KMS-11 (cell line): ENCODE measurements at regions not wholly inside any gene's neighbourhood (a gene's known extent, or its start where the extent isn't known, plus 50 kb on each side); places are given as distances from the start of the nearest gene placed in this dataset.

Experiments
- H2AFZ ChIP-seq: fragments of 200-600 bp; sonication (generic); 2 replicates; pipeline ENCODE4 v1.6.1; 2016; ENCODE audit warnings: antibody characterized with exemption, mixed run types, low read depth
- H3K27ac ChIP-seq: fragments of 200-600 bp; sonication (generic); 2 replicates; pipeline ENCODE4 v1.6.1; 2016; ENCODE audit warnings: mild to moderate bottlenecking, mixed run types
- H3K27me3 ChIP-seq: fragments of 200-600 bp; sonication (generic); 2 replicates; pipeline ENCODE4 v1.6.1; 2017; ENCODE audit warnings: mild to moderate bottlenecking, low read depth, mixed run types, moderate library complexity; ENCODE audit not compliant: insufficient read depth
- H3K36me3 ChIP-seq: fragments of 200-600 bp; sonication (generic); 2 replicates; pipeline ENCODE4 v1.6.1; 2017; ENCODE audit warnings: mild to moderate bottlenecking, mixed run types; ENCODE audit not compliant: insufficient read depth
- H3K4me1 ChIP-seq: fragments of 200-600 bp; sonication (generic); 2 replicates; pipeline ENCODE4 v1.6.1; 2016; ENCODE audit warnings: mild to moderate bottlenecking, low read depth, mixed run types; ENCODE audit not compliant: poor library complexity, severe bottlenecking
- H3K4me2 ChIP-seq: fragments of 200-600 bp; sonication (generic); 2 replicates; pipeline ENCODE4 v1.7.0; 2016; ENCODE audit warnings: mild to moderate bottlenecking, mixed run types
- H3K4me3 ChIP-seq: fragments of 200-600 bp; sonication (generic); IDR thresholded peaks from 2 replicates; pipeline ENCODE4 v1.6.1; 2017; ENCODE audit warnings: low read depth, low read length, mixed read lengths; ENCODE audit not compliant: insufficient read depth
- H3K79me2 ChIP-seq: fragments of 200-600 bp; sonication (generic); 2 replicates; pipeline ENCODE4 v1.6.1; 2016; ENCODE audit warnings: low read depth, mixed run types; ENCODE audit not compliant: insufficient read depth
- H3K9ac ChIP-seq: fragments of 200-600 bp; sonication (generic); 2 replicates; pipeline ENCODE4 v1.6.1; 2016; ENCODE audit warnings: mild to moderate bottlenecking, mixed run types
- H4K20me1 ChIP-seq: fragments of 200-600 bp; sonication (generic); 2 replicates; pipeline ENCODE4 v1.6.1; 2016; ENCODE audit warnings: mild to moderate bottlenecking, mixed run types; ENCODE audit not compliant: insufficient read depth
- CTCF ChIP-seq: fragments of 200-600 bp; sonication (generic); conservative IDR thresholded peaks from 2 replicates; pipeline ENCODE4 v1.6.1; 2017; ENCODE audit warnings: low read depth, mild to moderate bottlenecking, antibody characterized with exemption, low read length, moderate library complexity, mixed read lengths

GRCh38 chr6:137654365-137654981 is 160.3 kb upstream of the OLIG3 start:
- H2AFZ ChIP-seq: no peak overlapping the region
- no peak for TF ChIP-seq CTCF
- no peak overlapping the region for H3K27ac ChIP-seq
- no peaks in the 10 kb centered on the region for H4K20me1 ChIP-seq
- H3K9ac ChIP-seq: no peak overlapping the region
- no peaks in the 10 kb centered on the region for H3K27me3 ChIP-seq
- no peak overlapping the region for H3K4me3 ChIP-seq
- H3K79me2 ChIP-seq: no peaks in the 10 kb centered on the region
- H3K4me2 ChIP-seq: peak overlapping the region; percentile 29
- H3K4me1 ChIP-seq: peaks cover 70% of the 10 kb centered on the region
- no peaks in the 10 kb centered on the region for H3K36me3 ChIP-seq

DNA sequence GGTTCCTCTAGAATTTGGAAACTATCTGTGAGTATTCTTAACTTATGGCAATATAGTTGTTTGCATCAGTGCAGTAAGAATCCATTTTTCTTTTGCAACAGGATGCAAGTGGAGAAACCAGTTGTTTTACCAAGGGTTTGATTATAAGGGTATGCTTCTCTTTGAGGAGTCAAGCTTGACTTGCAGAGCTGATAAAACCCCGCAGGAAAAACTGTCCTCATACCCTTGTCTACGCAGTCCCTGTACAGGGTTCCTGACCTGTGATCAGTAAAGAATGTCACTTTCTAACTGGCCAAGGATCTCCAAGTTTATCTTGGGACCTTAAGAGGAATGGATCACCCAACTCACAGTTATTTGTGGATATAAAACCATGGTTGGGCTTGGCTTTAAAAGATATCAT is 161.1 kb upstream of the OLIG3 start:
- Histone ChIP-seq H3K27ac (no peak overlapping the region), H3K4me2 (no peak overlapping the region), H3K4me3 (no peak overlapping the region), H3K36me3 (no peaks in the 10 kb centered on the region), H3K27me3 (no peaks in the 10 kb centered on the region), H3K4me1 (peaks cover 79% of the 10 kb centered on the region), H2AFZ (no peak overlapping the region), H4K20me1 (no peaks in the 10 kb centered on the region), H3K79me2 (no peaks in the 10 kb centered on the region), H3K9ac (no peak overlapping the region)
- TF ChIP-seq CTCF: no peak

DNA sequence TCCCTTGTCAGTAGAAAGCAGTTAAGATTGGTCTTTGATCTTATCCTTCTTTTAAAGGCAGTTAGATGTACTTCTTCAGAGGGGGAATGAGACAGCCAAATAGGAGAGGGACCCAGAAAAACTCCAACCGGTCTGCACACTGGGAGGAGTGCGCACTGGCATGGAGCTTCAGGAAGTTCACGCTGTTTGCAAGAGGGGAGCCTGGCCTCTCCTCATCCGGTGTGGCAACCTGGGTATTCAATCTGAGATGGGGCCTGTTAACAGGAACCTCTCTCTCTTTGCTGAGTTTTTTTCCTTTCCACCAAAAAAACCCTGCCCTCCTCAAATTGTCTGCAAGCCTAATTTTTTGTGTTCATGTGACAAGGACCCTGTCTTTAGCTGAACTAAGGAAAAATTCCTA is 162.5 kb upstream of the OLIG3 start:
- H3K27ac ChIP-seq: peak overlapping the region; percentile 26; the same call in 1 of the 2 replicates
- H3K4me2 ChIP-seq: peak overlapping the region; percentile 32
- TF ChIP-seq CTCF: no peak
- no peaks in the 10 kb centered on the region for H3K79me2 ChIP-seq
- no peak overlapping the region for H2AFZ ChIP-seq
- H3K4me1 ChIP-seq: peaks cover 93% of the 10 kb centered on the region
- no peaks in the 10 kb centered on the region for H3K27me3 ChIP-seq
- no peaks in the 10 kb centered on the region for H3K36me3 ChIP-seq
- H4K20me1 ChIP-seq: no peaks in the 10 kb centered on the region
- no peak overlapping the region for H3K4me3 ChIP-seq
- no peak overlapping the region for H3K9ac ChIP-seq

- H3K27ac ChIP-seq: peak overlapping the region; percentile 26; the same call in 1 of the 2 replicates
- no peak for TF ChIP-seq CTCF
- peaks cover 97% of the 10 kb centered on the region for H3K4me1 ChIP-seq
- H3K36me3 ChIP-seq: no peaks in the 10 kb centered on the region
- no peak overlapping the region for H3K4me3 ChIP-seq
- no peak overlapping the region for H2AFZ ChIP-seq
- no peaks in the 10 kb centered on the region for H4K20me1 ChIP-seq
- H3K9ac ChIP-seq: no peak overlapping the region
- no peaks in the 10 kb centered on the region for H3K79me2 ChIP-seq
- H3K4me2 ChIP-seq: peak overlapping the region; percentile 32
- no peaks in the 10 kb centered on the region for H3K27me3 ChIP-seq
Observed at GRCh38 chr6:137657351-137657911, 163.2 kb upstream of the OLIG3 start.
